ENCODE measurements at regions not wholly inside any gene's neighbourhood (a gene's known extent, or its start where the extent isn't known, plus 50 kb on each side); places are given as distances from the start of the nearest gene placed in this dataset.

GRCh38 chr10:101286248-101287046 lies 57.2 kb upstream of the LBX1 start:
- H3K4me3 ChIP-seq (ENCODE audit: low read depth, low read length), result no peak overlapping the region
- TF ChIP-seq CTCF (IDR thresholded peaks at IDR 0.05; ENCODE audit: insufficient read depth, low read depth, low read length), result no peak
- DNase-seq (ENCODE audit: low read depth), result no peak

GRCh38 chr10:101287183-101287996 lies 58.1 kb upstream of the LBX1 start:
- DNase-seq (ENCODE audit: low read depth), result no peak
- no peak for TF ChIP-seq CTCF (IDR thresholded peaks at IDR 0.05; ENCODE audit: insufficient read depth, low read depth, low read length)
- H3K4me3 ChIP-seq (ENCODE audit: low read depth, low read length), result no peak overlapping the region

GRCh38 chr10:101287997-101288635 lies 58.9 kb upstream of the LBX1 start:
- peak; percentile 47 for TF ChIP-seq CTCF (IDR thresholded peaks at IDR 0.05; ENCODE audit: insufficient read depth, low read depth, low read length)
- H3K4me3 ChIP-seq (ENCODE audit: low read depth, low read length), result no peak overlapping the region
- peak; percentile 34 for DNase-seq (ENCODE audit: low read depth)

- no peak for DNase-seq (ENCODE audit: low read depth)
- TF ChIP-seq CTCF (IDR thresholded peaks at IDR 0.05; ENCODE audit: insufficient read depth, low read depth, low read length), result no peak
- H3K4me3 ChIP-seq (ENCODE audit: low read depth, low read length), result no peak overlapping the region
Measured at GRCh38 chr10:101289541-101289940, 60.3 kb upstream of the LBX1 start.

GRCh38 chr10:101290431-101290830 lies 61.2 kb upstream of the LBX1 start:
- no peak for TF ChIP-seq CTCF (IDR thresholded peaks at IDR 0.05; ENCODE audit: insufficient read depth, low read depth, low read length)
- no peak for DNase-seq (ENCODE audit: low read depth)
- no peak overlapping the region for H3K4me3 ChIP-seq (ENCODE audit: low read depth, low read length)

GRCh38 chr10:101290881-101291280 lies 61.6 kb upstream of the LBX1 start:
- no peak overlapping the region for H3K4me3 ChIP-seq (ENCODE audit: low read depth, low read length)
- no peak for TF ChIP-seq CTCF (IDR thresholded peaks at IDR 0.05; ENCODE audit: insufficient read depth, low read depth, low read length)
- DNase-seq (ENCODE audit: low read depth), result no peak
